CD4-positive, alpha-beta T cell treated with Interleukin-17A for 4 hours (primary cell): ENCODE measurements at regions not wholly inside any gene's neighbourhood (a gene's known extent, or its start where the extent isn't known, plus 50 kb on each side); places are given as distances from the start of the nearest gene placed in this dataset.
A peak's percentile ranks its signal among the peaks of the same experiment; 100 is the strongest.

ENCODE experiments used
- DNase-seq: peaks from one replicate; pipeline ENCODE4 v3.0.0-alpha.2; 2020; ENCODE audit warnings: mixed read lengths

GRCh38 chr17:77399319-77399957 lies 258.7 kb downstream of the SEC14L1 start:
- no peak for DNase-seq

GRCh38 chr17:77400445-77400870 lies 259.7 kb downstream of the SEC14L1 start:
- DNase-seq: peak; percentile 87

- no peak for DNase-seq
These were observed 261.5 kb downstream of the SEC14L1 start for GRCh38 chr17:77402159-77402731.

- no peak for DNase-seq
These were observed 263.1 kb downstream of the SEC14L1 start for GRCh38 chr17:77403854-77404253.

GRCh38 chr17:77404812-77405581 lies 264.2 kb downstream of the SEC14L1 start:
- peak; percentile 90 for DNase-seq

GRCh38 chr17:77405867-77406732 lies 265.3 kb downstream of the SEC14L1 start:
- DNase-seq: peak; percentile 67

- no peak for DNase-seq
These were observed 266.8 kb downstream of the SEC14L1 start for GRCh38 chr17:77407321-77408277.

- no peak for DNase-seq
These were observed 267.5 kb downstream of the SEC14L1 start for GRCh38 chr17:77408284-77408683.

GRCh38 chr17:77409282-77410161 lies 268.8 kb downstream of the SEC14L1 start:
- peak; percentile 43 for DNase-seq

GRCh38 chr17:77410470-77410869 lies 269.7 kb downstream of the SEC14L1 start:
- no peak for DNase-seq

GRCh38 chr17:77414811-77415400 lies 274.1 kb downstream of the SEC14L1 start:
- DNase-seq: no peak

- DNase-seq: peak; percentile 63
These were observed 275.4 kb downstream of the SEC14L1 start for GRCh38 chr17:77416105-77416713.

GRCh38 chr17:77417575-77417974 lies 276.8 kb downstream of the SEC14L1 start:
- DNase-seq: no peak

- DNase-seq: no peak
These were observed 277.8 kb downstream of the SEC14L1 start for GRCh38 chr17:77418609-77419008.

GRCh38 chr17:77419095-77419494 lies 278.3 kb downstream of the SEC14L1 start:
- DNase-seq: no peak

- peak; percentile 64 for DNase-seq
These were observed 278.9 kb downstream of the SEC14L1 start for GRCh38 chr17:77419547-77420094.

- no peak for DNase-seq
These were observed 279.5 kb downstream of the SEC14L1 start for GRCh38 chr17:77420095-77420803.

GRCh38 chr17:77420804-77421629 lies 280.2 kb downstream of the SEC14L1 start:
- DNase-seq: peak; percentile 84
